K562 (cell line): ENCODE measurements at regions not wholly inside any gene's neighbourhood (a gene's known extent, or its start where the extent isn't known, plus 50 kb on each side); places are given as distances from the start of the nearest gene placed in this dataset.

ENCODE experiments used
- ATAC-seq: fragments of 200-7000 bp; cut with Tn5 transposase; 3 replicates; pipeline ENCODE4 v1.9.1; 2020; ENCODE audit warnings: moderate library complexity
- BruUV-seq: library from RNA; stranded (reverse); fragments of 400-500 nt; replicated peaks from 2 replicates; lab custom pipeline; 2021; lab: Mats Ljungman, UMichigan
- CTCF ChIA-PET: fragments of 300-600 bp; formaldehyde crosslinking; extraction: SDS; loops from one replicate; lab custom pipeline; 2021; ENCODE audit warnings: low intra/inter-chr PET ratio; lab: Yijun Ruan, JAX
- POLR2A ChIA-PET: fragments of 300-600, 350-650 bp; sonication (Branson Sonifier 250); formaldehyde crosslinking; extraction: SDS; loops from one replicate; lab custom pipeline; 2021; ENCODE audit warnings: antibody characterized with exemption, inconsistent platforms; lab: Yijun Ruan, JAX
- DNase-seq, 4 experiments: peaks; one replicate each; pipeline versions ENCODE4 v3.0.0 to v3.0.0-alpha.2; 2011 to 2018; ENCODE audit warnings: low spot score in 3 of 4, mixed read lengths in 3 of 4; ENCODE audit errors: extremely low read depth in 1 of 4
- FAIRE-seq: peaks from 2 replicates; lab custom pipeline; 2011; peaks lifted over from hg19 to GRCh38; lab: Jason Lieb, UNC
- H2AFZ ChIP-seq: 2 replicates; pipeline ENCODE4 v1.6.0; 2011; ENCODE audit warnings: low read depth, low read length, control low read depth, inconsistent platforms
- H3K27ac ChIP-seq: fragments of 200-600 bp; 3 replicates; pipeline ENCODE4 v1.8.0; 2011; ENCODE audit warnings: low read depth, mild to moderate bottlenecking, control low read depth, inconsistent platforms, low read length, moderate library complexity, mixed read lengths; ENCODE audit errors: extremely low read depth
- H3K27me3 ChIP-seq, 2 experiments: fragments of 300-600 bp in 1 of 2; 2 replicates in 1 of 2; 3 replicates in 1 of 2; pipeline versions ENCODE4 v1.6.0 to v1.8.0; 2011; ENCODE audit warnings: inconsistent platforms in 2 of 2, low read length in 2 of 2, mild to moderate bottlenecking in 1 of 2, mixed read lengths in 1 of 2, moderate library complexity in 1 of 2; ENCODE audit not compliant: control insufficient read depth in 2 of 2, insufficient read depth in 2 of 2
- H3K36me3 ChIP-seq: fragments of 300-600 bp; 3 replicates; pipeline ENCODE4 v1.8.0; 2011; ENCODE audit warnings: mild to moderate bottlenecking, low read length, inconsistent platforms; ENCODE audit not compliant: control insufficient read depth, insufficient read depth
- H3K4me1 ChIP-seq, 2 experiments: fragments of 200-600 bp in 1 of 2; replicated peaks in 1 of 2; 2 replicates in 1 of 2; 3 replicates in 1 of 2; pipeline versions ENCODE4 v1.5.1 to v1.8.0; 2011; ENCODE audit warnings: inconsistent platforms in 2 of 2, low read length in 2 of 2, mild to moderate bottlenecking in 1 of 2, mixed read lengths in 1 of 2, moderate library complexity in 1 of 2; ENCODE audit not compliant: control insufficient read depth in 2 of 2, insufficient read depth in 2 of 2
- H3K4me2 ChIP-seq: 2 replicates; pipeline ENCODE4 v1.6.1; 2011; ENCODE audit warnings: low read length, control low read depth, inconsistent platforms, mixed read lengths; ENCODE audit not compliant: insufficient read depth
- H3K4me3 ChIP-seq: fragments of 200-600 bp; sonication (generic), shearing (Covaris generic); 2 replicates; pipeline ENCODE4 v1.5.1; 2016; ENCODE audit warnings: control low read depth, inconsistent platforms
- H3K79me2 ChIP-seq: fragments of 200-600 bp; 3 replicates; pipeline ENCODE4 v1.8.0; 2011; ENCODE audit warnings: low read length, inconsistent platforms; ENCODE audit not compliant: control insufficient read depth, insufficient read depth
- H3K9ac ChIP-seq, 2 experiments: 2 replicates each; pipeline versions ENCODE4 v1.6.0 to v1.6.1; 2011; ENCODE audit warnings: low read depth in 2 of 2, low read length in 2 of 2, control low read depth in 1 of 2, inconsistent platforms in 1 of 2, mild to moderate bottlenecking in 1 of 2, mixed read lengths in 1 of 2; ENCODE audit not compliant: insufficient read depth in 1 of 2
- H3K9me1 ChIP-seq: one replicate; pipeline ENCODE4 v1.6.0; 2011; ENCODE audit warnings: inconsistent platforms, mild to moderate bottlenecking, low read length, moderate library complexity; ENCODE audit not compliant: control insufficient read depth, insufficient read depth
- H3K9me3 ChIP-seq: replicated peaks from 2 replicates; pipeline ENCODE4 v1.5.1; 2011; ENCODE audit warnings: low read depth, low read length, inconsistent platforms; ENCODE audit not compliant: control insufficient read depth, insufficient read depth
- H4K20me1 ChIP-seq: replicated peaks from 2 replicates; pipeline ENCODE4 v1.6.1; 2011; ENCODE audit warnings: low read length, inconsistent platforms, mixed read lengths; ENCODE audit not compliant: control insufficient read depth, insufficient read depth
- ARNT ChIP-seq, 2 experiments: fragments of 450-650 bp; IDR thresholded peaks; 2 replicates each; pipeline ENCODE4 v1.6.1; 2016; ENCODE audit warnings: mild to moderate bottlenecking in 1 of 2
- DACH1 ChIP-seq: fragments of 450-650 bp; IDR thresholded peaks from 2 replicates; pipeline ENCODE4 v1.6.1; 2018; ENCODE audit not compliant: partially characterized antibody
- ESRRA ChIP-seq: fragments of 450-650 bp; IDR thresholded peaks from 2 replicates; pipeline ENCODE4 v1.6.1; 2014; ENCODE audit warnings: low read depth, mild to moderate bottlenecking, moderate library complexity, borderline replicate concordance
- GTF2A2 ChIP-seq: IDR thresholded peaks from 2 replicates; pipeline ENCODE4 v1.6.1; 2016; ENCODE audit warnings: mild to moderate bottlenecking, missing genetic modification characterization, missing compliant biosample characterization
- IRF2 ChIP-seq: sonication (generic); formaldehyde crosslinking; IDR thresholded peaks from 2 replicates; pipeline ENCODE4 v1.8.1; 2022; ENCODE audit warnings: mild to moderate bottlenecking, missing genetic modification reagents
- PHB ChIP-seq: fragments of 250-450 bp; sonication (Bioruptor Pico); IDR thresholded peaks from 2 replicates; pipeline ENCODE4 v1.5.0; 2021
- PTTG1 ChIP-seq: fragments of 450-650 bp; IDR thresholded peaks from 2 replicates; pipeline ENCODE4 v1.6.1; 2016; ENCODE audit warnings: low read depth, mild to moderate bottlenecking, missing genetic modification characterization, missing compliant biosample characterization
- TOE1 ChIP-seq, 2 experiments: fragments of 450-650 bp in 1 of 2; sonication (generic) in 1 of 2; formaldehyde crosslinking in 1 of 2; IDR thresholded peaks; 2 replicates each; pipeline versions ENCODE4 v1.7.1 to v1.8.0; 2016 to 2022; ENCODE audit warnings: borderline replicate concordance in 2 of 2, mild to moderate bottlenecking in 2 of 2, antibody characterized with exemption in 1 of 2, inconsistent platforms in 1 of 2, low read depth in 1 of 2, missing genetic modification reagents in 1 of 2, moderate library complexity in 1 of 2
- ZC3H8 ChIP-seq: fragments of 450-650 bp; IDR thresholded peaks from 2 replicates; pipeline ENCODE4 v1.6.1; 2017
- ZNF140 ChIP-seq: fragments of 250-450 bp; sonication (Bioruptor Pico); IDR thresholded peaks from 2 replicates; pipeline ENCODE4 v1.8.0; 2021; ENCODE audit warnings: moderate library complexity, mild to moderate bottlenecking, inconsistent platforms
- ZNF175 ChIP-seq: fragments of 200-800 bp; sonication (Bioruptor generic); IDR thresholded peaks from 2 replicates; pipeline ENCODE4 v1.6.1; 2016; ENCODE audit warnings: low read depth, mild to moderate bottlenecking, missing genetic modification characterization, missing compliant biosample characterization
- ZNF444 ChIP-seq: fragments of 250-450 bp; sonication (Bioruptor Pico); IDR thresholded peaks from 2 replicates; pipeline ENCODE4 v1.4.0; 2020; ENCODE audit warnings: mild to moderate bottlenecking, moderate library complexity
- WGBS: fragments of 100-300 bp; shearing (Covaris generic); methylation state at CpG from one replicate; pipeline ENCODE4 v1.1.6; 2016; ENCODE audit warnings: low coverage, mixed read lengths; ENCODE audit not compliant: insufficient coverage; ENCODE audit errors: missing lambda C conversion rate; 5-methylcytosine and 5-hydroxymethylcytosine counted together
- in situ Hi-C: fragments of 300-500 bp; cut with MboI; formaldehyde crosslinking; loops from 4 replicates; pipeline ENCODE4 v1.15.0; 2018; ENCODE audit warnings: inconsistent platforms, mixed read lengths
- intact Hi-C: fragments of 100-400 bp; cut with micrococcal nuclease; formaldehyde crosslinking; loops from 2 replicates; pipeline ENCODE4 v1.14.2; 2022
- TF ChIP-seq, protein P1 (sequence below): fragments of 450-650 bp; formaldehyde crosslinking; IDR thresholded peaks from 2 replicates; pipeline ENCODE4 v1.4.0; 2020; ENCODE audit warnings: mild to moderate bottlenecking
- TF ChIP-seq, protein P2 (sequence below): fragments of 250-450 bp; sonication (Bioruptor Pico); IDR thresholded peaks from 2 replicates; pipeline ENCODE4 v1.6.1; 2021; ENCODE audit warnings: mild to moderate bottlenecking
- TF ChIP-seq, protein P3 (sequence below): IDR thresholded peaks from 2 replicates; pipeline ENCODE4 v1.6.1; 2016; ENCODE audit warnings: missing genetic modification characterization, missing compliant biosample characterization
- TF ChIP-seq, protein P4 (sequence below): fragments of 250-450 bp; sonication (Bioruptor Pico); IDR thresholded peaks from 2 replicates; pipeline ENCODE4 v1.4.0; 2020

DNA sequence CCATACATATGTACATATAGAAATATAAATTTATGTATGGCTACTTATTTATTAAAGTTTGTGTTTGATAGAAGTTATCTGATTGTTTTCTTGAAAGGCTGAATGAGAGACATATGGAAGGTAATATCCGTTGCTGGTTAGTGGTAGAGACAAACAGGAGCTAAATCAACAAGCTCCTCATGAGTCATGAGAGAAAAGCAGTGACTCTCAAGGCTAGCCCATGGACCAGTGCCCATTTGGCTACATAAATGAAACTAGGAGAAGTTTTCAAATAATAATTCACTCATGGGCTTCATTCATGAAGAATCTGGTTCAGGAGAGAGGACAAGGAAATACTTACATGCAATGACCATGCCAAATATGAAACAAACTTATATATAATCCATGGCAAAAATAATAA is 504.5 kb upstream of the ITGA1 start:
- BruUV-seq, result no TSS peak
- in situ Hi-C loops, result no loop called here
- Histone ChIP-seq H3K4me1 (no peaks in the 10 kb centered on the region), H3K79me2 (no peaks in the 10 kb centered on the region), H3K27ac (no peak overlapping the region), H3K9ac (no peak overlapping the region), H4K20me1 (no peaks in the 10 kb centered on the region), H3K9me3 (no peaks in the 10 kb centered on the region; the same call in 1 of the 2 replicates), H3K27me3 (no peaks in the 10 kb centered on the region)
- POLR2A ChIA-PET, result no interaction called here
- ATAC-seq (no peak), DNase-seq (no peak)
- CTCF ChIA-PET, result no interaction called here
- TF ChIP-seq GTF2A2 (no peak), ARNT (IDR thresholded peaks at IDR 0.05) (no peak), ZNF140 (CRISPR knock-in tag) (no peak), IRF2 (CRISPR knock-in tag) (no peak), ZC3H8 (no peak), PTTG1 (tag) (no peak), PHB (CRISPR knock-in tag) (no peak), TOE1 (IDR thresholded peaks at IDR 0.05; ENCODE audit: borderline replicate concordance) (no peak), TOE1 (CRISPR knock-in tag; IDR thresholded peaks at IDR 0.05; ENCODE audit: borderline replicate concordance, low read depth) (no peak), ZNF175 (no peak), ZNF444 (CRISPR knock-in tag) (no peak), ESRRA (no peak), DACH1 (no peak)
- TF ChIP-seq, protein P1, sequence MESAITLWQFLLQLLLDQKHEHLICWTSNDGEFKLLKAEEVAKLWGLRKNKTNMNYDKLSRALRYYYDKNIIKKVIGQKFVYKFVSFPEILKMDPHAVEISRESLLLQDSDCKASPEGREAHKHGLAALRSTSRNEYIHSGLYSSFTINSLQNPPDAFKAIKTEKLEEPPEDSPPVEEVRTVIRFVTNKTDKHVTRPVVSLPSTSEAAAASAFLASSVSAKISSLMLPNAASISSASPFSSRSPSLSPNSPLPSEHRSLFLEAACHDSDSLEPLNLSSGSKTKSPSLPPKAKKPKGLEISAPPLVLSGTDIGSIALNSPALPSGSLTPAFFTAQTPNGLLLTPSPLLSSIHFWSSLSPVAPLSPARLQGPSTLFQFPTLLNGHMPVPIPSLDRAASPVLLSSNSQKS (CRISPR knock-in tag), result no peak
- TF ChIP-seq, protein P2, sequence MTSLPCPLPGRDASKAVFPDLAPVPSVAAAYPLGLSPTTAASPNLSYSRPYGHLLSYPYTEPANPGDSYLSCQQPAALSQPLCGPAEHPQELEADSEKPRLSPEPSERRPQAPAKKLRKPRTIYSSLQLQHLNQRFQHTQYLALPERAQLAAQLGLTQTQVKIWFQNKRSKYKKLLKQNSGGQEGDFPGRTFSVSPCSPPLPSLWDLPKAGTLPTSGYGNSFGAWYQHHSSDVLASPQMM (CRISPR knock-in tag), result no peak
- TF ChIP-seq, protein P3, sequence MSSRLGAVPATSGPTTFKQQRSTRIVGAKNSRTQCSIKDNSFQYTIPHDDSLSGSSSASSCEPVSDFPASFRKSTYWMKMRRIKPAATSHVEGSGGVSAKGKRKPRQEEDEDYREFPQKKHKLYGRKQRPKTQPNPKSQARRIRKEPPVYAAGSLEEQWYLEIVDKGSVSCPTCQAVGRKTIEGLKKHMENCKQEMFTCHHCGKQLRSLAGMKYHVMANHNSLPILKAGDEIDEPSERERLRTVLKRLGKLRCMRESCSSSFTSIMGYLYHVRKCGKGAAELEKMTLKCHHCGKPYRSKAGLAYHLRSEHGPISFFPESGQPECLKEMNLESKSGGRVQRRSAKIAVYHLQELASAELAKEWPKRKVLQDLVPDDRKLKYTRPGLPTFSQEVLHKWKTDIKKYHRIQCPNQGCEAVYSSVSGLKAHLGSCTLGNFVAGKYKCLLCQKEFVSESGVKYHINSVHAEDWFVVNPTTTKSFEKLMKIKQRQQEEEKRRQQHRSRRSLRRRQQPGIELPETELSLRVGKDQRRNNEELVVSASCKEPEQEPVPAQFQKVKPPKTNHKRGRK (tag), result no peak
- TF ChIP-seq, protein P4, sequence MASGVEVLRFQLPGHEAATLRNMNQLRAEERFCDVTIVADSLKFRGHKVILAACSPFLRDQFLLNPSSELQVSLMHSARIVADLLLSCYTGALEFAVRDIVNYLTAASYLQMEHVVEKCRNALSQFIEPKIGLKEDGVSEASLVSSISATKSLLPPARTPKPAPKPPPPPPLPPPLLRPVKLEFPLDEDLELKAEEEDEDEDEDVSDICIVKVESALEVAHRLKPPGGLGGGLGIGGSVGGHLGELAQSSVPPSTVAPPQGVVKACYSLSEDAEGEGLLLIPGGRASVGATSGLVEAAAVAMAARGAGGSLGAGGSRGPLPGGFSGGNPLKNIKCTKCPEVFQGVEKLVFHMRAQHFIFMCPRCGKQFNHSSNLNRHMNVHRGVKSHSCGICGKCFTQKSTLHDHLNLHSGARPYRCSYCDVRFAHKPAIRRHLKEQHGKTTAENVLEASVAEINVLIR (CRISPR knock-in tag), result no peak
- TF ChIP-seq, all 486 proteins: peak for 0
- Histone ChIP-seq H3K9me1 (no peaks in the 10 kb centered on the region), H3K4me3 (no peak overlapping the region), H2AFZ (no peak overlapping the region), H3K36me3 (no peaks in the 10 kb centered on the region), H3K4me2 (no peak overlapping the region)
- 0% methylated on average over 1 of the region's 1 CpG for WGBS
- FAIRE-seq, result no peak
- intact Hi-C loops, result no loop called here
